A549 (cell line): ENCODE measurements at regions not wholly inside any gene's neighbourhood (a gene's known extent, or its start where the extent isn't known, plus 50 kb on each side); places are given as distances from the start of the nearest gene placed in this dataset.

ENCODE experiments used
- ATAC-seq, 2 experiments: fragments of 200-7000 bp in 1 of 2; fragments of >200 bp in 1 of 2; cut with Nextera tagmentation in 1 of 2; cut with Tn5 transposase in 1 of 2; 3 replicates each; pipeline versions ENCODE4 v1.8.0 to v1.9.1; 2018 to 2020; ENCODE audit warnings: mild to moderate bottlenecking in 1 of 2, moderate library complexity in 1 of 2
- CTCF ChIA-PET: fragments of 300-600 bp; sonication (Branson Sonifier 250); formaldehyde crosslinking; extraction: SDS; loops from one replicate; lab custom pipeline; 2021; ENCODE audit warnings: antibody characterized with exemption, inconsistent platforms; lab: Yijun Ruan, JAX
- POLR2A ChIA-PET: fragments of 350-600 bp; formaldehyde crosslinking; extraction: SDS; loops from one replicate; lab custom pipeline; 2021; ENCODE audit warnings: antibody characterized with exemption, inconsistent platforms; lab: Yijun Ruan, JAX
- DNase-seq, 2 experiments: peaks; one replicate each; pipeline versions ENCODE4 v3.0.0 to v3.0.0-alpha.2; 2011 to 2016; ENCODE audit warnings: low read depth in 1 of 2, low spot score in 1 of 2
- FAIRE-seq: peaks from 2 replicates; lab custom pipeline; 2011; peaks lifted over from hg19 to GRCh38; lab: Jason Lieb, UNC
- H3K27ac ChIP-seq, 2 experiments: fragments of >200 bp; sonication (Bioruptor Twin); formaldehyde crosslinking; 3 replicates each; pipeline ENCODE4 v1.5.1; 2016 to 2017
- H3K4me1 ChIP-seq: fragments of >200 bp; sonication (Bioruptor Twin); formaldehyde crosslinking; 3 replicates; pipeline ENCODE4 v1.6.1; 2016
- H3K4me2 ChIP-seq: fragments of >200 bp; sonication (Bioruptor Twin); formaldehyde crosslinking; 3 replicates; pipeline ENCODE4 v1.6.1; 2016
- H3K4me3 ChIP-seq: fragments of >200 bp; sonication (Bioruptor Twin); formaldehyde crosslinking; 3 replicates; pipeline ENCODE4 v1.5.1; 2016
- H3K9me3 ChIP-seq: fragments of >200 bp; sonication (Bioruptor Twin); formaldehyde crosslinking; 3 replicates; pipeline ENCODE4 v1.6.1; 2016
- BHLHE40 ChIP-seq: IDR thresholded peaks from 2 replicates; pipeline ENCODE4 v1.6.1; 2012; ENCODE audit warnings: low read depth, low read length, inconsistent platforms
- CHD4 ChIP-seq: fragments of 200-600 bp; sonication (generic); IDR thresholded peaks from 2 replicates; pipeline ENCODE4 v1.6.1; 2016; ENCODE audit warnings: antibody characterized with exemption, mild to moderate bottlenecking, borderline replicate concordance
- E2F6 ChIP-seq: IDR thresholded peaks from 2 replicates; pipeline ENCODE4 v1.6.1; 2012; ENCODE audit warnings: low read depth, borderline replicate concordance
- EHF ChIP-seq: fragments of 250-450 bp; sonication (Bioruptor Pico); IDR thresholded peaks from 2 replicates; pipeline ENCODE4 v1.5.0; 2020; ENCODE audit warnings: mild to moderate bottlenecking
- ELK1 ChIP-seq: fragments of 150-350 bp; IDR thresholded peaks from 2 replicates; pipeline ENCODE4 v1.6.1; 2014; ENCODE audit warnings: low read depth, mild to moderate bottlenecking, low read length
- EP300 ChIP-seq, 2 experiments: fragments of >200 bp; sonication (Bioruptor Twin); formaldehyde crosslinking; IDR thresholded peaks; 2 replicates in 1 of 2; 3 replicates in 1 of 2; pipeline ENCODE4 v1.6.1; 2016 to 2017
- ESRRA ChIP-seq: fragments of 150-350 bp; IDR thresholded peaks from 2 replicates; pipeline ENCODE4 v1.6.1; 2014; ENCODE audit warnings: mild to moderate bottlenecking, low read length, borderline replicate concordance
- HES2 ChIP-seq: fragments of >200 bp; sonication (Bioruptor Twin); formaldehyde crosslinking; IDR thresholded peaks from 2 replicates; pipeline ENCODE4 v1.6.1; 2016
- HEYL ChIP-seq: fragments of 250-450 bp; sonication (Bioruptor Pico); IDR thresholded peaks from 2 replicates; pipeline ENCODE4 v1.8.0; 2021; ENCODE audit warnings: mild to moderate bottlenecking, moderate library complexity
- HOXB13 ChIP-seq: fragments of 250-450 bp; sonication (Bioruptor Pico); IDR thresholded peaks from 2 replicates; pipeline ENCODE4 v1.5.0; 2020; ENCODE audit warnings: low read depth, mild to moderate bottlenecking, moderate library complexity
- HOXB5 ChIP-seq: fragments of 250-450 bp; sonication (Bioruptor Pico); IDR thresholded peaks from 2 replicates; pipeline ENCODE4 v1.5.0; 2020; ENCODE audit warnings: mild to moderate bottlenecking, moderate library complexity
- JUN ChIP-seq, 2 experiments: fragments of >200 bp; sonication (Bioruptor Twin); formaldehyde crosslinking; IDR thresholded peaks; 2 replicates in 1 of 2; 3 replicates in 1 of 2; pipeline ENCODE4 v1.6.1; 2016 to 2017
- JUNB ChIP-seq: fragments of >200 bp; sonication (Bioruptor Twin); formaldehyde crosslinking; IDR thresholded peaks from 2 replicates; pipeline ENCODE4 v1.6.1; 2016
- KDM1A ChIP-seq: fragments of 200-600 bp; sonication (generic); IDR thresholded peaks from 2 replicates; pipeline ENCODE4 v1.6.1; 2016; ENCODE audit warnings: low read depth, mild to moderate bottlenecking
- KDM5A ChIP-seq: fragments of 200-600 bp; sonication (generic); IDR thresholded peaks from 2 replicates; pipeline ENCODE4 v1.6.1; 2016; ENCODE audit warnings: antibody characterized with exemption, mild to moderate bottlenecking
- MAFK ChIP-seq: fragments of 450-650 bp; IDR thresholded peaks from 2 replicates; pipeline ENCODE4 v1.6.1; 2014; ENCODE audit not compliant: partially characterized antibody
- MAZ ChIP-seq: fragments of 150-350 bp; IDR thresholded peaks from 2 replicates; pipeline ENCODE4 v1.6.1; 2014; ENCODE audit warnings: antibody characterized with exemption, low read depth, low read length, borderline replicate concordance
- MYC ChIP-seq: IDR thresholded peaks from 2 replicates; pipeline ENCODE4 v1.6.1; 2012; ENCODE audit warnings: mild to moderate bottlenecking, inconsistent platforms, low read length, improper control_type of control experiment, borderline replicate concordance
- POLR2AphosphoS2 ChIP-seq: conservative IDR thresholded peaks from 2 replicates; pipeline ENCODE4 v1.6.1; 2012; ENCODE audit warnings: low read length, improper control_type of control experiment, inconsistent platforms
- RAD21 ChIP-seq, 2 experiments: fragments of >200 bp in 1 of 2; sonication (Bioruptor Twin) in 1 of 2; formaldehyde crosslinking in 1 of 2; IDR thresholded peaks in 1 of 2; conservative IDR thresholded peaks in 1 of 2; 2 replicates in 1 of 2; 3 replicates in 1 of 2; pipeline ENCODE4 v1.6.1; 2012 to 2018; ENCODE audit warnings: inconsistent platforms in 1 of 2
- RARB ChIP-seq: fragments of 250-450 bp; sonication (Bioruptor Pico); IDR thresholded peaks from 2 replicates; pipeline ENCODE4 v1.8.0; 2021; ENCODE audit warnings: mild to moderate bottlenecking, moderate library complexity
- RCOR1 ChIP-seq: fragments of 150-350 bp; IDR thresholded peaks from 2 replicates; pipeline ENCODE4 v1.6.1; 2014; ENCODE audit warnings: antibody characterized with exemption, low read length, low read depth
- SREBF2 ChIP-seq: fragments of 450-650 bp; IDR thresholded peaks from 2 replicates; pipeline ENCODE4 v1.6.1; 2014; ENCODE audit warnings: mild to moderate bottlenecking, moderate library complexity
- USF2 ChIP-seq: fragments of 450-650 bp; IDR thresholded peaks from 2 replicates; pipeline ENCODE4 v1.6.1; 2014; ENCODE audit warnings: antibody characterized with exemption
- ZFP36 ChIP-seq: fragments of 450-650 bp; IDR thresholded peaks from 2 replicates; pipeline ENCODE4 v1.6.1; 2014; ENCODE audit warnings: borderline replicate concordance; ENCODE audit not compliant: partially characterized antibody
- ZSCAN20 ChIP-seq: fragments of 250-450 bp; sonication (Bioruptor Pico); IDR thresholded peaks from 2 replicates; pipeline ENCODE4 v1.8.0; 2022; ENCODE audit warnings: mild to moderate bottlenecking, moderate library complexity
- WGBS: methylation state at CpG from one replicate; pipeline ENCODE4 v1.1.6; 2017; ENCODE audit errors: missing lambda C conversion rate; 5-methylcytosine and 5-hydroxymethylcytosine counted together

GRCh38 chr2:76517574-76517909 lies 806.8 kb upstream of the GCFC2 start:
- ATAC-seq (no peak), DNase-seq (no peak), FAIRE-seq (no peak)
- TF ChIP-seq RAD21 (conservative IDR thresholded peaks at IDR 0.05 in 1 of 2, IDR thresholded peaks at IDR 0.05 in 1 of 2) (no peak), RCOR1 (no peak), JUN (IDR thresholded peaks at IDR 0.05) (no peak), ZFP36 (no peak), EP300 (IDR thresholded peaks at IDR 0.05) (no peak), CHD4 (no peak), HOXB13 (CRISPR knock-in tag) (no peak), SREBF2 (no peak), USF2 (no peak), E2F6 (no peak), POLR2AphosphoS2 (no peak), MYC (no peak), BHLHE40 (no peak)
- H3K4me1 ChIP-seq, result no peaks in the 10 kb centered on the region
- 12% methylated on average over 3 of the region's 3 CpGs for WGBS
- H3K4me2 ChIP-seq, result no peak overlapping the region
- POLR2A ChIA-PET, result no interaction called here
- no peak overlapping the region for H3K4me3 ChIP-seq
- H3K9me3 ChIP-seq, result peaks cover 3% of the 10 kb centered on the region; the same call in 1 of the 3 replicates
- CTCF ChIA-PET, result no interaction called here
- no peak overlapping the region for H3K27ac ChIP-seq

GRCh38 chr2:76516861-76517573 lies 806.3 kb upstream of the GCFC2 start:
- H3K4me2 ChIP-seq, result no peak overlapping the region
- POLR2A ChIA-PET, result no interaction called here
- no peaks in the 10 kb centered on the region for H3K4me1 ChIP-seq
- DNase-seq (no peak), ATAC-seq (no peak), FAIRE-seq (no peak)
- WGBS, result 77% methylated on average over 1 of the region's 1 CpG
- peaks cover 3% of the 10 kb centered on the region; the same call in 1 of the 3 replicates for H3K9me3 ChIP-seq
- CTCF ChIA-PET, result no interaction called here
- H3K4me3 ChIP-seq, result no peak overlapping the region
- no peak overlapping the region for H3K27ac ChIP-seq
- TF ChIP-seq E2F6, result no peak
- no peak for TF ChIP-seq HOXB5 (CRISPR knock-in tag)
- no peak for TF ChIP-seq HEYL
- no peak for TF ChIP-seq EHF (CRISPR knock-in tag)

GRCh38 chr2:76512201-76512820 lies 801.6 kb upstream of the GCFC2 start:
- Histone ChIP-seq H3K27ac (no peak overlapping the region), H3K4me2 (no peak overlapping the region), H3K9me3 (peaks cover 3% of the 10 kb centered on the region; the same call in 1 of the 3 replicates), H3K4me3 (no peak overlapping the region), H3K4me1 (no peaks in the 10 kb centered on the region)
- ChIA-PET POLR2A (no interaction called here), CTCF (no interaction called here)
- DNase-seq (no peak), ATAC-seq (no peak), FAIRE-seq (no peak)
- TF ChIP-seq MYC, result no peak
- TF ChIP-seq HES2, result no peak
- TF ChIP-seq RARB, result no peak
- no peak for TF ChIP-seq KDM1A
- TF ChIP-seq ELK1, result no peak
- no peak for TF ChIP-seq ZSCAN20 (CRISPR knock-in tag)
- no peak for TF ChIP-seq MAZ
- TF ChIP-seq MAFK, result no peak
- TF ChIP-seq JUNB, result no peak
- no peak for TF ChIP-seq KDM5A
- TF ChIP-seq ESRRA, result no peak
- WGBS, result 25% methylated on average over 4 of the region's 4 CpGs
